IPS-NIHi7 (cell line): ENCODE measurements at regions not wholly inside any gene's neighbourhood (a gene's known extent, or its start where the extent isn't known, plus 50 kb on each side); places are given as distances from the start of the nearest gene placed in this dataset.
"Not testable (repeated sequence)": the region's sequence is repeated elsewhere in the genome, so short reads cannot be mapped to it uniquely, and the experiment has no call there.

ENCODE experiments used
- DNase-seq: peaks from one replicate; pipeline ENCODE4 v3.0.0; 2012; ENCODE audit warnings: mixed read lengths; ENCODE audit errors: extremely low spot score

DNA sequence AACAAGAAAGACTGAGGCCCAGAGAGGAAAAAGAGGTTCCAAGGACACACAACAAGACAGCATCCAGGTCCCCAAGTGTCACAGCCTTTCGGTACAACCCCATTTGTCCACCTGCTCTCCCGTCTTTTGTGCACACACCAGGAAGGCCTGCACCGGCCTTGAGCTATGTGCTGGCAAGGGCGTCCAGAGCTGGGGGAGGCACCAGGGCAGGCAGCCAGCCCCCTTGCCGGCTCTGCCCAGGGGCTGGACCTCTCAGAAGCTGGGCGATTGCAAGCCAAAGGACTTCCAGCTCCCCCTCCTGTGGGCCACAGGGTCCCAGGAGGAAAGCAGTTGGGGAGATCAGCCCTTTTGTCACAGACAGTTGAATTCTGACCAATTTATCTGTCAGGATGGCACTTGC lies 210.5 kb downstream of the MN1 start:
- no peak for DNase-seq

DNA sequence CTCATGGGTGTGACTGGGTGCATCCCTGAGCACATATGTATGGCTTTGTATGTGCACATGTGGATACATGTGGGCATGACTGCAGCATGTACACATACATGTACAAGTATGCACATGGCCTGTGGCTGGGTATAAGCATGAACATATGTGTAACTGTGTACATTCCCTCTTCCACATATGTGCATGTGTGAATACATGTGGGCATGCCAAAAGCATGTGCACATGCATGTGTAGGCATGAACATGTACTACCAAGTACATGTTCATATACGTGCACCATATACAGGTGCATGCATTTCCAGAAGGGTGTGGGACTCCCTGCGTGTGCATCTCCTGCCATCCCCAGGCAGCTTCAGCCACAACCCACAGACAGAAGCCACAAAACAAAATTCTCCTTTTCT lies 208.2 kb downstream of the MN1 start:
- no peak for DNase-seq

DNA sequence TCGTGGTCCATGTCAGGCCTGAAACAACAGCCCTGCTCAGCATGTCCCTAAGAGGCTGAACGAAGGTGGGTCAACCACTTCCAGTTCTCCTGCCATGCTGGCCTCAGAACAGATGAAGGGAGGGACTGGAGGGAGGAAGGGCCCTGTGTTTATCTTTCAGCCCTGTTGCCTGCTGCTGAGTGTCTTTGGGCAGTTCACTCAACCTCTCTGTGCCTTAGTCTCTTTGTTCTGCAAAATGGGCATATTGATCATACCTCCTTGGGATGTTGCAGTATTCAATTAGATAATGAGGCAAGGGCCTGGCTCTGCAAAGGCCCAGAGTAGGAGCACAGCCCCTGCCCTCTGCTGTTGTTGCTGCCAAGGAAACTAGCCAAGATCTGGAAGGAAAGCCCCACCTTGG lies 207.5 kb downstream of the MN1 start:
- DNase-seq, result no peak

DNA sequence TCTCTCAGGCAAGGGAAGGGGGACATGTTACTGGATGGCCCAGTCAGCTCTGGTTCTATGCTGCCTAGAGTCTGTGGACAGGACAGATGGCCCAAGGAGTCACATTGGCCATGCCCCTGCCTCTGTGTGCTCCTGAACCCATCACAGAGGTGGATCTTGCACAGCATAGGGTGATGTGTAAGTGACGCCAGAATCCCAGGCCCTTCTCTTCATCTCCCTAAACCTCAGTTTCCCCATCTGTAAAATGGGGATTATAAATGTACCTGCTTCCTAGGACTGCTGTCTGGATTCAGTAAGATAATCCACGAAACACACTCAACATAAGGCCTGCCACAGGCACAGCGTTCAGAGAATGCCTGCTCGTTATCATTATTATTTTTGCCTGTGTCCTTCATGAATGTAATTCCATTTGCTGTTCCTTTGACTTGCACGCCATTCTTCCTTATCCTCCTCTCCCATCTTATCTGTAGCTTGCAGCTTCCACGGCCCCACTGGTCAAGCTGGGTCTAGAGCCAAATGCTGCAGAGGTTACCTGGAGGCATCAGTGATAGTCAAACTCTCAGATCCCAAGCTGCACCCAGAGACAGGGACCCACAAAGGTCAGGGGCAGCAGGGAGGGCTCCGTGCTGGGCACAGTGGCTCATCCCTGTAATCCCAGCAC lies 207.0 kb downstream of the MN1 start:
- no peak for DNase-seq

DNA sequence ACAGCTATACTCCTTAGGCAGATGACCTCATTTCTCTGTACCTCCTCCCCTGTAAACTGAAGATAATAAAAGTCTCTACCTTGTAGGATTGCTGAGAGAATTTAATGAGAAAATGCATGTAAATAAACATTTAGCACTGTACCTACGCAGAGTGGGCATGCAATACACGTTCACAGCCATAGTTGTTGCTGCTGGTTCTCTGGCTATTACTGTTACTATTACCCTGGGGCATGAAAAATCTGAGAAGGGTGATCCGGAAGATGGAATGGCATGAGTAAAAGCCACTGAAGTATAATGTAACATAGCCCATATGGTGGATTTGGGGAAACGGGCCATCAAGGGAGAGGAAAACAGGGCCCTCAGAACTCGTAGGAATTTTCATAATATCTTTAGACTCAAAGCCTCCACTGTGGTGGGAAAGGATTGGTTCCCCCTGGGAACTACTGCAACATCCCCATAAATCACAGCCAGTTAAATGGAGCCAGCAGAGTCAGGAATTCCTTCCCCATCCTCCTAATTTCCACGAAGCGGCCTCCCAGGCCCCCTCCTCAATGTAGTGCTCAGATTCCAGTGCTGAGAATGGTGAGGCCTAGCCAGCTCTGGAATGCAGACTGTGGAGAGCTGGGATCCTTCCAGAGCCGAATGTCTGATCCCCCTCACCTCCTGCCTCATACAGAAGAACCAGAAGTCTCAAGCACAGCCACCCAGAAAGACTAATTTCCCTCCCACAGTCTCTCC lies 205.3 kb downstream of the MN1 start:
- DNase-seq, result no peak

DNA sequence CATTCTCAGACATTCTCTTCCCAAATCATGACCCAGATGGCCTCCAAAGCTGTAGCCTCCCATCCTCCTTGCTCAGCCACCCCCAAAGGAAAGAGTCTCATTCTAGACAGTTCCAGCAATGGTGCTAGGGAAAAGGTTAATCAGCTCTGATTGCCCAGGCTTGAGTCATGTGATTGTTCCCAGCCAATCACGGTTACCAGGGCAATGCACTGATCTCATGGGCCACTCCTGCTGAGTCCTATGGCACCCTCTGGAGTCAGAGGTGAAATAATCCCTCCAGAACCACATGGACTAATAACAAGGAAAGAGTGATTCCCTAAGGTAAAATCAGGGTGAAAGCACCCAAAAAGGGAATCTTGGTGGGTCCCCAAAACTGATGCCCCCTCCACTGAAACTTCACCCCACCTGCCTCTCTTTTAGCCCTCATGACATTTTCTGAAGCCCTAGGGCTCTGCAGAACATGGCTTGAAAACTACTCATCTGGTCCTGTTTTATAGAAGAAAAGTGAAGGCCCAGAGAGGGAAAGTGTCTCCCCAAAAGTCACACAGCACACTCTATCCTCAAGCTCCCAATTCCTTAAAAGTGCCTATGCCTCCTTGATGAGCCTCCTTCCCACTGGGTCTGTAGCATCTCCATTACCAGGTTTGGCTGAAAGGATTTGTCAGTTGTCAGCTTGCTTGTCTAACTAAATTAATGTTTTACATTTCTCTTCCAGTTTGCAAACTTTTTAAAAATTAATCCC lies 203.7 kb downstream of the MN1 start:
- peak; percentile 59 for DNase-seq

DNA sequence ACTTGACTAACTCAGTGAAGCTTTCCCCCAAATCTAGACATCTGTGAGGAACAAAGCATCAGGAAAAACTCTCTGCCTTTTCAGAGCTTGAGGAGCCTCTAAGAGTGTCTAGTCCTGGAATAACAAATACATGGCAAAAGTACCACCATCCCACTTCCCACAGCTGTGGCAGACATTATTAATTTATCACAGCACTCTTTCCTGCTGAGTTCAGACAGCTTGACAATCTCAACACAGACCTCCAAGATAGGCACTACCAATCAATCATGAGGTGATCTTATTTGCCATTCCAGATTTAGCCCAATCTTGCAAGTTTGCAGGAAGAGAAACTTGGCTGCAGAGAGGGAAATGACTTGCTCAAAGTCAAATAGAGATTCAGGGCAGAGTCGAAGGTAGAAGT lies 202.8 kb downstream of the MN1 start:
- no peak for DNase-seq

DNA sequence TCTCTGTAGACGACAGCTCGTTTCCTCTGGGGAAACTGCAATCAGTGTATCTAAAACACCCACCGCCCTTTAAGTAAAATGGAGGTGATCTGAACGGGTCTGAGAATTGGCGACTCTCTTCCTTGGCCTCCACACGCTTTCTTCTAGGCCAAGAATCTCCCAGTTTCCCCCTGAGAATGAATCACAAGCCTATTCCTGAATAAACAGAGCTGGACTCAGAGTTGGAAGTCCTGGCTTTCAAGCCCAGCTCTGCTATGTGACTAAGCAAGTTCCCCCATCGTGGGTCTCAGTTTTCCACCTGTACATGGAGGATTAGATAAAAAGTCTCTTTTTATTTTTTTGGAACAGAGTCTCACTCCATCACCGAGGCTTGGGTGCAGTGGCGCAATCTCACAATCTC lies 200.4 kb downstream of the MN1 start:
- DNase-seq, result no peak

DNA sequence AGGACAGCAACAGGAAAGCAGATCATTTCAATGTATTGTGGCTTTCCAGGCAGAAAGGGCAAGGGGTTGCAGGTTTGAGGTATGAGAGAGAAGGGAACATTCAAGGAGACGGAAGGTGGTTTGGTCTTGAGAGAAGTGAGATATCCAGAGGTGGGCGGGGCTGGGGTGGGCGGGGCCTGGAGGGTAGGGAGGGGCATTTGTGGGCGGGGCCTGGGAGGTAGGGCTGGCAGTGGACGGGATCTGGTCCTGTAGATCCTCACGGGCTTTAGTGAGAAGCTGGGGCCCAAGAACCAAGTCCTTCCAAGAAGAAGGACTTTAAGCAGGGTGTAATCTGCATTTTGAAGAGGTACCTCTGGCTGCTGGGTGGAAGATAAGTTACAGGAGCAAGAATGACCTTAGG lies 199.2 kb downstream of the MN1 start:
- peak; percentile 92 for DNase-seq

DNA sequence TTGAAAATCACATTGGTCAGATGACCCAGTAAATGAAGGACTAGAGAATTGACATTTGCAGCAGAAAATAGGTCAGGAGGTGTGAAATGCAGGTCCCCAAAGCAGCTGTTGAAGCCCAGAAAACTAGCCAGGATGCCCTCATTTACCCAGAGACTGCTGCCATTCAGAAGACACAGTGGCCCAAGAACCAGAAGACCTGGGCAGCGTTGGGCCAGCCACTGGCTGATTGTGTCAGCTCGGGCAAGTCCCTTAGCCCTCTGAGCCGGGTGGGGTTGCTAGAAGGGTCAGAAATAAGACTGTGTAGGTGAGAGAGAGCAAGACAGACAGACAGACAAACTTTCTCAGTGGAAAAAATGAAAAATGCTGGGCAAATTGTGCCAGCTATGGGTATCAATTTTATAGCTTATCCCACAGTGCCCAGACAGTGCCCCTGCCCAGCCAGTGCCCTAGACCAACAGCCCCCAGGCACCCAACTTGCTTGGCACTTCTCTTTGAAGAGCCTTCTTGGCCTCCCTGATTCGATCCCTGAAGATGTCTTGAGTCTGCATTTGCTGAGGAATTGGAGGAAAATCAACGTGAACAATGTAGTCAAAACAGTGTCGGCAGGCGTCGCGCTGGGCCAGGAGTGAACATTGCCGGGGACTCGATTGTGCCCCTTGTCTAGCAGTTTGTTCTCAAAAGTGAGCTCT lies 198.3 kb downstream of the MN1 start:
- DNase-seq, result no peak

DNA sequence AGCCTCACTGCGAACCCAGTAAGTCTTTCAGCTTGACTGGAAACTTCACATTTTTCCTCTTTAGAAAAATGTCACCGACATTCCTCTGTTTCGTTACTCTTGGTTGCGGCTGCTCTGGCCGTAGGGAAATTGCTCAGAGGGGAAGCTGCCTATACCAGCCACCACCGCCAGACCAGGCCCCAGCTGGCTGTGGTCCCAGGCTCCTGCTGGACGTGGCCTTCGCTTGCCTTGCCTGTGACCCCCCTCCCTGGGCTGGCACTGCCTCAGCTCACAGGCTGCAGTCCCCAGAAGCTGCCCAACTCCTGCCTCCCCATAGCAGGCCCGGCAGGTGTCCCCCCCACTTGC lies 197.8 kb downstream of the MN1 start:
- DNase-seq, result peak; percentile 40

DNA sequence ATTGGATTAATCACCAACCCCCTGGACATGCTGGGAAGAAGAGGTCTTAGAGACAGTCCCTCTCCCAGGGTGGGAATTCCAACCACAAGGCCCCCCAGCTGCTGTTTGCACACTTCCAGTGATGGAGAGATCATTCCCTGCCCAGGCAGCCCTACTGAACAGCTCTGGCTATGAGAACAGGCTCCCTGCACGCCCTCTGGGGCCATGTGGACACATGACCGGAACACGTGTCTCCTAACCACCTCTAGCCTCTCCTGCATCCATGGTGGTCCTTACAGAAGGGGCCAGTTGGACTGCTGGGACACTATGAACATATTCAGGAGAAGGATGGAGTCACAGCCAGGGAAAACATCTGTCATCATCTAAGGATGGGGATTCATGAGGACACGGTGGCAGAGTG lies 196.2 kb downstream of the MN1 start:
- no peak for DNase-seq

DNA sequence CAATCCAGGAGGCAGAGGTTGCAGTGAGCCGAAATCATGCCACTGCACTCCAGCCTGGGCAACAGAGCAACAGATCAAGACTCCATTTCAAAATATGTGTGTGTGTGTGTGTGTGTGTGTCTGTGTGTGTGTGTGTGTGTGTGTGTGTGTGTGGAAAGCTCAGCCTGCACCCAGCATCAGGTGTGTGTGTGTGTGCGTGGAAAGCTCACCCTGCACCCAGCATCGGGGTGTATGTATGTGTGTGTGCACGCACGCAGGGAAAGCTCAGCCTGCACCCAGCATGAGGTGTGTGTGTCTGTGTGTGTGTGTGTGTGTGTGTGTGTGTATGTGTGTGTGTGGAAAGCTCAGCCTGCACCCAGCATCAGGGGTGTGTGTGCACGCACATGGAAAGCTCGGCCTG lies 193.8 kb downstream of the MN1 start:
- DNase-seq, result not testable (repeated sequence)

DNA sequence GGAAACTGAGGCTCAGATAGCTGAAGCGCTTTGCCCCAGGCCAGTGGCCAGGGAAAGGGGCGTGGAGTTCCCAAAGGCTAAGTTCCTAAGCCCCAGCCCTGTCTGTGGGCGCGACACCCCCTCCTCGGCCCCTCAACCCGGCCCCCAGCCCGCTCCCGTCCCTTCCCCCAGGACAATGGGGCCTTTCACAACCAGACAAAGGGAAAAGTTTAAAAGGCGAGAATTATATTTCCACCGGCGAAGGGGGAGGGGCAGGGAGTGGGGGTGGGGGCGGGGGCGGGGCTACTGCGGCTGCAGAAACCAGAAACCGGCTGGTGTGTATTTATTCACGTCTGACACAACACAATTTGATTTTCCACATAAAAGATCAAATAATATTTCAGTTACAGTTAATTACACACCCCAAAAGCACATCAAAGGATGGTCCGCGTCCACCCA lies 192.1 kb downstream of the MN1 start:
- no peak for DNase-seq

DNA sequence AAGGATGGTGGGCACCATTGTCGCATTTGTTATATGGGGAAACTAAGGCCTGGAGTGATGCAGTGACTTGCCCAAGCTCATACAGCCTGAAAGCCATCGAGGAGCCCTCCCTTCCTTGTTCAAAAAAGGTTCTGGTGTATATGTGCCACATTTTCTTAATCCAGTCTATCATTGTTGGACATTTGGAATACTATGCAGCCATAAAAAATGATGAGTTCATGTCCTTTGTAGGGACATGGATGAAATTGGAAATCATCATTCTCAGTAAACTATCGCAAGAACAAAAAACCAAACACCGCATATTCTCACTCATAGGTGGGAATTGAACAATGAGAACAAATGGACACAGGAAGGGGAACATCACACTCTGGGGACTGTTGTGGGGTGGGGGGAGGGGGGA lies 191.4 kb downstream of the MN1 start:
- DNase-seq, result not testable (repeated sequence)

DNA sequence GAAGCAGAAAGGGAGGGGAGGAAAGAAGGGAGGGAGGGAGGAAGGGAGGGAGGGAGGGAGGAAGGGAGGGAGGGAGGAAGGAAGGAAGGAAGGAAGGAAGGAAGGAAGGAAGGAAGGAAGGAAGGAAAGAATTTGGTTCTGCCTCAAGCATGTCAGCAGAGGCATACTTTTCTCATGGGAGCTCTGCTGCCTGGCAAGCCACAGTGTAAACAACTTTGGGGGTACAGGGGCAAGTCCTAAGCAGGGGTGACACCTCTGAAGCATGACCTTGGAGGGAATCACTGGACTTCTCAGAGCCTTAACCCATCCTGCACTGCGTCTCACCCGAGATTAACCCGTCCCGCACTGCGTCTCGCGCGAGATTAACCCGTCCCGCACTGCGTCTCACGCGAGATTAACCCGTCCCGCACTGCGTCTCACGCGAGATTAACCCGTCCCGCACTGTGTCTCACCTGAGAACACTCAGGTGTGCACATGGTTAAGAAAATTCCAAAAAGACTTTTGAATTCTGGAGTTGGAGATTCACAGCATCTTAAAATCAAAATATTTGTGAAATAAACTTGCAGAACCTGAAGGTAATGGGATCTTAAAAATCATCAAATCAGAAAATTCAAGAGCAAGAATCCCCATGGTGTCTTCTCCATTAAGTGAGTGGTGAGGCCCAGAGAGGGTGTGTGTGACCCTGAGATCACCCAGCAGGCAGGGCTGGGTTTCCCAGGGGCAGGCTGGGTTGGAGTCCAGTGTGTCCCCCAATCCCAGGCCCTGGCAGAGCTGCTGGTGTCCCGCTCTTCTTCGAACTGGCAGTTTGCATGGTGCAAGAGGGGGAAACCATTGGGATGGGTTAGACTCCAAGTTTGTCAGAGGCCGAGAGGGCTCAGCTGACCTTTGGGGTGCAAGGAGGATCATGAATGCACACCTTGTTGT lies 190.4 kb downstream of the MN1 start:
- DNase-seq, result no peak

DNA sequence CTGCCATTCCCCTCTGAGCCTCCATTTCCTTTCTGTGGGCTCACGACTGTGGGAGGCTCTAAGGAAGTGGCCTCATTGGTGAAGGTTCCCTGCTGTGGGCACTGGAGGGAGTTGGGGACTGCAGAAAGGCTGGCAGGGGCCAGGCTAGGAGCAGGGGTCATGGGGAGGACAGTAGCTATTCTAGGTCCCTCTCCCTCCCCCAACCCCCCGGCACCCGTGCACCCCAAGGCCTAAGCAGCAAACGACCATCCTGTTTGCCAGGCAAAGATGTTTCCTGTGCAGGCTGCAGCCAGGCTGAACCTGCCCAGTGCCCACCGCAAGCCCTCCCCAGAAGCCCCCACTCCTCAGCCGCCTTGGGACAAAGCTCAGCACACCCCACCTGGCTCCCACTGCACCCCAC lies 189.4 kb downstream of the MN1 start:
- no peak for DNase-seq

DNA sequence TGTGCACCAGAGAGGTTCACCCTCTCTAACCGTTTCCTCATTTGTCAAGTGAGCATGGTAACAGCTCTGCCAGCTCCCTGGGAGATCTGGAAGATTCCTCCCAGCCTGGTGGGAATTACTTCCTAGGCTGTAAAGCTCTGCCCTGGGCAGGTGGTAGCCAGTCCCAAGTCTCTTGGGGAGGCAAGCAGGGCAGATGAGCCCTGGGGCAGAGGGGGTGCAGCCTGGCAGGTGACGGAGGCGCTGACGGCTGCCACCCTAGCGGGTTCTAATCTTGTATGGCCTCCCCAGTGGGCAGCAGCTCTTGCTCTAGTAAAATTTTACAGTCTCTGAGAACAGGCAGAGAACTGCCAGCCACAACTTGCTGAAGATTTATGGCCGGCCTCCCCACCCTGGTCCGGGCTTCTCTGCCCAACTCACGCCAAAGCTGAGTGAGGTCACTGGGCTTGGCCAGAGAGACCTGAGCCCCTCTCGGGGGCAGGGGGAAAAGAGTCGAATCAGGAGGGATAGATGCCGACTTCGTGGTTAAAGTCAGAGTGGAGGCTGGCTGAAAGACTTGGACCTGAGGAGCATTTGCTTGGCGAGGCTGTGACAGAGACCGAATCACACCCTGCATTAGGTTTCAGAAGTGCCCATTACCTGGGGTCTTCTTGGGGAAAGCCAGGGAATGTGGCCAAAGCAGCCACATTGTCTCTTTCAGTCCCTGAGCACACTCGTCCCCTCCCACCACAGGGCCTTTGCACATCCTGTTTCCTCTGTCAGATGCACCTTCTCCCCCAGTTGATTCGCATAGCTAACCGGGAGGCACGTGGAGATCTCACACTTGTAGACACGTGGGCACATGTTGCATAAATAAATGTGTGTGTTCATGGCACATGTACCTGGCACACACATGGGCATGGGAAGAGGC lies 188.2 kb downstream of the MN1 start:
- DNase-seq, result no peak

DNA sequence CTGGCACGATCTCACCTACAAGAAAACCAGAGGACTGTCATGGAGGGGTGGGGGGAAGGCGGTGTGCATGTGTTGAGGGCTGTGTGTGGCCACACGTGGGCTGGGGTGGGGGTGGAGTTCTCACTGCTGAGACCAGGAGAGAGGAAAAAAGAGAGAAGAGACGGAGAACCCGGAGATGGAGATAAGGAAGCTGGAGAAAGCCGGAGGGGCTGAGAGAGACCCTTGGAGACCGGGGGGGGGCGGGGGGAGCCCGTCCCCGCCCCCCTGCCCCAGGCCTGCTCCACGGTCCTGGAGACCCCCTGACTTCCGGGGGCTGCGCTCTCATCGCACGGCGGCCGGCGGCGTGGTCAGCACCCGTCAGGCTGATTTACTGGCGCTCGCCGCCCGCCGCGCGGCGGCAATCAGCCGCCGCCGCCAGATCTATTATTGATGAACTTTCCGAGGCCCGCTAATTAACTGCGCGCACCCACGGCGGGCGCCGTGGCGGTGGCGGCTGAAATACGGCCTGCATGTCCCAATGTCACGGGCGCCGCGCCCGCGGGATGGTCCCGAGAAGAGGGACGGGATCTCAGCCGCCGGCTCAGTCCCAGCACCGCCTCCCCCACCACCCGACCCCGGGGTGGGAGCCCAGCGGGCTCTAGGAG lies 187.4 kb downstream of the MN1 start:
- no peak for DNase-seq

DNA sequence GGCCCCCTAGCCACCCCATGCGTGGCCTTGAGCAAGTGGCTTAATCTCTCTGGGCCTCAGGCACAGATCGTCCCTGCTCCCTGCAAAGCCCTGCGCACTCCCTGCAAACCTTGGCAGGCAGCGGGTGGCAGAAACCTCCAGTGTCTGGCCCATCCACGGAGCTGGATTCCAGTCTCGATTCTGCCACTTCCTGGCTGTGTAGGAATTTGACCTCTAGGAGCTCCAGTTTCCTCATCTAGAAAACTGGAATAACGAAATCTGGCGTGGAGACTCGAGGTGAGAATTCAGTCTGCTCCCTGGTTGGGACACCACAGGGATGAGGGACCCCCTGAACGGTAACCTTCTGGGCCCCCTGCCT lies 186.9 kb downstream of the MN1 start:
- DNase-seq, result no peak
